CD4-positive, alpha-beta T cell treated with Interleukin-17A for 1 hour (primary cell): ENCODE measurements at regions not wholly inside any gene's neighbourhood (a gene's known extent, or its start where the extent isn't known, plus 50 kb on each side); places are given as distances from the start of the nearest gene placed in this dataset.
"Not testable (repeated sequence)": the region's sequence is repeated elsewhere in the genome, so short reads cannot be mapped to it uniquely, and the experiment has no call there.

ENCODE experiments used
- DNase-seq: peaks from one replicate; pipeline ENCODE4 v3.0.0-alpha.2; 2020

- DNase-seq: not testable (repeated sequence)
Measured at GRCh38 chr10:78096486-78096885, 62.8 kb downstream of the RPS24 start.

- not testable (repeated sequence) for DNase-seq
Measured at GRCh38 chr10:78102593-78102992, 68.9 kb downstream of the RPS24 start.

- DNase-seq: no peak
Measured at GRCh38 chr10:78109210-78109609, 75.5 kb downstream of the RPS24 start.

GRCh38 chr10:78115135-78115853 is 81.6 kb downstream of the RPS24 start:
- DNase-seq: no peak

GRCh38 chr10:78116361-78116760 is 82.7 kb downstream of the RPS24 start:
- DNase-seq: no peak

- DNase-seq: no peak
Measured at GRCh38 chr10:78118591-78118990, 84.9 kb downstream of the RPS24 start.

- DNase-seq: no peak
Measured at GRCh38 chr10:78121801-78122200, 88.1 kb downstream of the RPS24 start.

GRCh38 chr10:78124167-78124566 is 90.5 kb downstream of the RPS24 start:
- DNase-seq: no peak

GRCh38 chr10:78129211-78129610 is 95.5 kb downstream of the RPS24 start:
- no peak for DNase-seq

GRCh38 chr10:78130966-78131710 is 97.5 kb downstream of the RPS24 start:
- no peak for DNase-seq

GRCh38 chr10:78134773-78135306 is 101.2 kb downstream of the RPS24 start:
- DNase-seq: no peak

GRCh38 chr10:78137147-78137546 is 103.5 kb downstream of the RPS24 start:
- no peak for DNase-seq

GRCh38 chr10:78139341-78139740 is 105.7 kb downstream of the RPS24 start:
- DNase-seq: no peak

- no peak for DNase-seq
Measured at GRCh38 chr10:78140066-78140630, 106.5 kb downstream of the RPS24 start.

GRCh38 chr10:78143576-78143975 is 109.9 kb downstream of the RPS24 start:
- no peak for DNase-seq

GRCh38 chr10:78146200-78146599 is 112.5 kb downstream of the RPS24 start:
- no peak for DNase-seq

- DNase-seq: no peak
Measured at GRCh38 chr10:78147202-78147601, 113.5 kb downstream of the RPS24 start.

- DNase-seq: no peak
Measured at GRCh38 chr10:78148216-78148960, 114.7 kb downstream of the RPS24 start.

GRCh38 chr10:78148961-78149612 is 115.4 kb downstream of the RPS24 start:
- no peak for DNase-seq

- no peak for DNase-seq
Measured at GRCh38 chr10:78150756-78151155, 117.1 kb downstream of the RPS24 start.

GRCh38 chr10:78155722-78156121 is 122.1 kb downstream of the RPS24 start:
- DNase-seq: no peak

- no peak for DNase-seq
Measured at GRCh38 chr10:78160591-78160990, 126.9 kb downstream of the RPS24 start.

GRCh38 chr10:78162853-78163252 is 129.2 kb downstream of the RPS24 start:
- no peak for DNase-seq
